B cell (primary cell): ENCODE measurements at regions not wholly inside any gene's neighbourhood (a gene's known extent, or its start where the extent isn't known, plus 50 kb on each side); places are given as distances from the start of the nearest gene placed in this dataset.

ENCODE experiments used
- ATAC-seq: fragments of 200-7000 bp; cut with Tn5 transposase; one replicate; pipeline ENCODE4 v1.10.0; 2021; ENCODE audit warnings: low read depth, mild to moderate bottlenecking, moderate number of reproducible peaks, moderate library complexity
- CTCF ChIA-PET: fragments of 350-600 bp; sonication (Branson Sonifier 250); formaldehyde crosslinking; loops from one replicate; lab custom pipeline; 2021; ENCODE audit warnings: antibody characterized with exemption, inconsistent platforms; lab: Charles Lee
- POLR2A ChIA-PET: fragments of 350-600 bp; sonication (Branson Sonifier 250); formaldehyde crosslinking; loops from one replicate; lab custom pipeline; 2021; ENCODE audit warnings: antibody characterized with exemption; lab: Charles Lee
- DNase-seq: peaks from one replicate; pipeline ENCODE4 v3.0.0; 2013
- H2AFZ ChIP-seq: 2 replicates; pipeline ENCODE4 v1.6.1; 2012; ENCODE audit warnings: mild to moderate bottlenecking, low read depth, low read length; ENCODE audit not compliant: insufficient read depth, poor library complexity, severe bottlenecking
- H3K27ac ChIP-seq, 2 donors: 1 replicate in 1 of 2; 2 replicates in 1 of 2; pipeline ENCODE4 v1.5.1; 2012 to 2013; ENCODE audit warnings: low read length in 2 of 2, mild to moderate bottlenecking in 2 of 2, moderate library complexity in 1 of 2
- H3K27me3 ChIP-seq, 4 experiments: fragments of 200-600 bp in 1 of 4; sonication (generic) in 1 of 4; replicated peaks in 1 of 4; 1 replicate in 2 of 4; 2 replicates in 2 of 4; pipeline versions ENCODE4 v1.6.1 to v1.7.0; 2013 to 2016; ENCODE audit warnings: low read length in 3 of 4, mild to moderate bottlenecking in 2 of 4, mixed read lengths in 1 of 4, moderate library complexity in 1 of 4; ENCODE audit not compliant: insufficient read depth in 4 of 4, control insufficient read depth in 3 of 4; ENCODE audit errors: control extremely low read depth in 1 of 4
- H3K36me3 ChIP-seq, 2 experiments: replicated peaks in 1 of 2; 1 replicate in 1 of 2; 2 replicates in 1 of 2; pipeline versions ENCODE4 v1.6.1 to v1.7.1; 2013; ENCODE audit warnings: low read length in 1 of 2; ENCODE audit not compliant: insufficient read depth in 2 of 2, control insufficient read depth in 1 of 2; ENCODE audit errors: control extremely low read depth in 1 of 2, extremely low read depth in 1 of 2
- H3K4me1 ChIP-seq, 2 donors: fragments of 200-600 bp in 1 of 2; sonication (generic) in 1 of 2; 1 replicate in 1 of 2; 2 replicates in 1 of 2; pipeline versions ENCODE4 v1.5.1 to v1.6.1; 2013 to 2017; ENCODE audit warnings: low read length in 2 of 2; ENCODE audit not compliant: control insufficient read depth in 2 of 2, insufficient read depth in 2 of 2
- H3K4me2 ChIP-seq: replicated peaks from 2 replicates; pipeline ENCODE3; 2012; ENCODE audit warnings: mild to moderate bottlenecking, low read depth, low read length; ENCODE audit not compliant: poor library complexity, severe bottlenecking
- H3K4me3 ChIP-seq, 5 experiments: fragments of 200-600 bp in 1 of 5; sonication (generic) in 1 of 5; 1 replicate in 3 of 5; 2 replicates in 2 of 5; pipeline versions ENCODE4 v1.5.1 to v1.7.0; 2011 to 2016; ENCODE audit warnings: low read length in 4 of 5, mild to moderate bottlenecking in 4 of 5, low read depth in 2 of 5, control low read depth in 1 of 5, moderate library complexity in 1 of 5; ENCODE audit not compliant: insufficient read depth in 1 of 5; ENCODE audit errors: control extremely low read depth in 1 of 5, extremely low read depth in 1 of 5
- H3K79me2 ChIP-seq: fragments of 200-600 bp; sonication (generic); one replicate; pipeline ENCODE4 v1.6.0; 2016; ENCODE audit warnings: low read length; ENCODE audit not compliant: control insufficient read depth, insufficient read depth
- H3K9ac ChIP-seq: fragments of 200-600 bp; sonication (generic); 2 replicates; pipeline ENCODE4 v1.6.1; 2017; ENCODE audit warnings: mild to moderate bottlenecking, low read length, moderate library complexity
- H3K9me3 ChIP-seq, 3 donors: one replicate each; pipeline versions ENCODE4 v1.6.1 to v1.7.1; 2013; ENCODE audit warnings: low read length in 2 of 3; ENCODE audit not compliant: control insufficient read depth in 2 of 3, insufficient read depth in 1 of 3; ENCODE audit errors: control extremely low read depth in 1 of 3
- H4K20me1 ChIP-seq: 2 replicates; pipeline ENCODE4 v1.6.0; 2012; ENCODE audit warnings: mild to moderate bottlenecking, low read length; ENCODE audit not compliant: insufficient read depth, control insufficient read depth, poor library complexity, severe bottlenecking
- H3K27ac Mint-ChIP-seq: one replicate; pipeline ENCODE4 v1.8.0; 2021; ENCODE audit warnings: mixed read lengths
- H3K27me3 Mint-ChIP-seq: one replicate; pipeline ENCODE4 v1.8.0; 2021; ENCODE audit warnings: mixed read lengths
- H3K4me1 Mint-ChIP-seq: one replicate; pipeline ENCODE4 v1.8.0; 2021; ENCODE audit warnings: mixed read lengths
- H3K4me3 Mint-ChIP-seq: one replicate; pipeline ENCODE4 v1.8.0; 2021; ENCODE audit warnings: mixed read lengths
- H3K9me3 Mint-ChIP-seq: one replicate; pipeline ENCODE4 v1.8.0; 2022; ENCODE audit warnings: mixed read lengths; ENCODE audit not compliant: insufficient read depth
- EZH2 ChIP-seq: IDR thresholded peaks from 2 replicates; pipeline ENCODE4 v1.6.1; 2012; ENCODE audit warnings: borderline replicate concordance, low read depth, mild to moderate bottlenecking, moderate library complexity, low read length; ENCODE audit not compliant: insufficient read depth, poor library complexity, severe bottlenecking
- WGBS: methylation state at CpG from one replicate; pipeline ENCODE4 v1.1.5; 2013; ENCODE audit warnings: missing lambda C conversion rate; ENCODE audit not compliant: insufficient coverage; 5-methylcytosine and 5-hydroxymethylcytosine counted together
- intact Hi-C: fragments of 100-400 bp; cut with micrococcal nuclease; formaldehyde crosslinking; loops from one replicate; pipeline ENCODE4 v1.10.0; 2022
- TF ChIP-seq, protein P1 (sequence below): fragments of 200-600 bp; IDR thresholded peaks from one replicate; pipeline ENCODE4 v1.8.0; 2022; ENCODE audit warnings: antibody characterized with exemption, mild to moderate bottlenecking

- peaks cover 0 to 2% of the 10 kb centered on the region in 2 donors for H3K4me1 ChIP-seq
- no peaks in the 10 kb centered on the region for H3K79me2 ChIP-seq
- ATAC-seq (no peak), DNase-seq (no peak)
- Mint-ChIP-seq H3K27me3 (peaks cover 12% of the 10 kb centered on the region), H3K27ac (no peak overlapping the region), H3K4me3 (no peak overlapping the region), H3K4me1 (no peaks in the 10 kb centered on the region), H3K9me3 (no peaks in the 10 kb centered on the region)
- H3K27me3 ChIP-seq: peaks cover 0 to 17% (median 4%) of the 10 kb centered on the region in 4 experiments
- TF ChIP-seq, protein P1, sequence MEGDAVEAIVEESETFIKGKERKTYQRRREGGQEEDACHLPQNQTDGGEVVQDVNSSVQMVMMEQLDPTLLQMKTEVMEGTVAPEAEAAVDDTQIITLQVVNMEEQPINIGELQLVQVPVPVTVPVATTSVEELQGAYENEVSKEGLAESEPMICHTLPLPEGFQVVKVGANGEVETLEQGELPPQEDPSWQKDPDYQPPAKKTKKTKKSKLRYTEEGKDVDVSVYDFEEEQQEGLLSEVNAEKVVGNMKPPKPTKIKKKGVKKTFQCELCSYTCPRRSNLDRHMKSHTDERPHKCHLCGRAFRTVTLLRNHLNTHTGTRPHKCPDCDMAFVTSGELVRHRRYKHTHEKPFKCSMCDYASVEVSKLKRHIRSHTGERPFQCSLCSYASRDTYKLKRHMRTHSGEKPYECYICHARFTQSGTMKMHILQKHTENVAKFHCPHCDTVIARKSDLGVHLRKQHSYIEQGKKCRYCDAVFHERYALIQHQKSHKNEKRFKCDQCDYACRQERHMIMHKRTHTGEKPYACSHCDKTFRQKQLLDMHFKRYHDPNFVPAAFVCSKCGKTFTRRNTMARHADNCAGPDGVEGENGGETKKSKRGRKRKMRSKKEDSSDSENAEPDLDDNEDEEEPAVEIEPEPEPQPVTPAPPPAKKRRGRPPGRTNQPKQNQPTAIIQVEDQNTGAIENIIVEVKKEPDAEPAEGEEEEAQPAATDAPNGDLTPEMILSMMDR: no peak
- no peak for TF ChIP-seq EZH2
- POLR2A ChIA-PET: no interaction called here
- intact Hi-C loops: no loop called here
- H3K36me3 ChIP-seq: no peaks in the 10 kb centered on the region
- no peak overlapping the region for H2AFZ ChIP-seq
- no peaks in the 10 kb centered on the region for H4K20me1 ChIP-seq
- H3K4me2 ChIP-seq: no peak overlapping the region
- CTCF ChIA-PET: interaction anchor here (0.6 to 5.8 kb wide), 7 partner anchors 12 to 87 kb away, joined by 3 to 23 read pairs (median 5); no protein-coding TSS in a partner anchor
- no peak overlapping the region for H3K4me3 ChIP-seq
- no peaks in the 10 kb centered on the region for H3K9me3 ChIP-seq
- no peak overlapping the region for H3K27ac ChIP-seq
- 96% methylated on average over 16 of the region's 20 CpGs for WGBS
- H3K9ac ChIP-seq: no peak overlapping the region
Observed at GRCh38 chr16:85529489-85530369, 83.4 kb upstream of the GSE1 start.

- H3K27ac ChIP-seq: no peak overlapping the region
- ATAC-seq (no peak), DNase-seq (no peak)
- POLR2A ChIA-PET: no interaction called here
- peaks cover 0 to 15% (median 2%) of the 10 kb centered on the region in 4 experiments for H3K27me3 ChIP-seq
- H3K4me1 ChIP-seq: no peaks in the 10 kb centered on the region
- H3K4me3 ChIP-seq: no peak overlapping the region
- no peaks in the 10 kb centered on the region for H3K79me2 ChIP-seq
- no peak overlapping the region for H3K27ac Mint-ChIP-seq
- no peak overlapping the region for H3K9ac ChIP-seq
- H4K20me1 ChIP-seq: no peaks in the 10 kb centered on the region
- H3K36me3 ChIP-seq: no peaks in the 10 kb centered on the region
- intact Hi-C loops: no loop called here
- H2AFZ ChIP-seq: no peak overlapping the region
- H3K27me3 Mint-ChIP-seq: peaks cover 12% of the 10 kb centered on the region
- CTCF ChIA-PET: interaction anchor here (1.3 to 5.8 kb wide), 4 partner anchors 12 to 86 kb away, joined by 4 to 23 read pairs (median 10); no protein-coding TSS in a partner anchor
- H3K4me2 ChIP-seq: no peak overlapping the region
- H3K9me3 ChIP-seq: no peaks in the 10 kb centered on the region
- H3K4me1 Mint-ChIP-seq: no peaks in the 10 kb centered on the region
- TF ChIP-seq EZH2: no peak
- H3K4me3 Mint-ChIP-seq: no peak overlapping the region
- no peaks in the 10 kb centered on the region for H3K9me3 Mint-ChIP-seq
- WGBS: 88% methylated on average over 9 of the region's 10 CpGs
Observed at GRCh38 chr16:85530370-85530739, 82.8 kb upstream of the GSE1 start.
